Hepatocyte (in vitro differentiated cells): ENCODE measurements at regions not wholly inside any gene's neighbourhood (a gene's known extent, or its start where the extent isn't known, plus 50 kb on each side); places are given as distances from the start of the nearest gene placed in this dataset.
A peak's percentile ranks its signal among the peaks of the same experiment; 100 is the strongest.

Experiments used
- DNase-seq: peaks from one replicate; pipeline ENCODE4 v3.0.0-alpha.2; 2016; ENCODE audit warnings: low spot score
- H2AFZ ChIP-seq: fragments of 200-600 bp; sonication (generic); 2 replicates; pipeline ENCODE4 v1.6.0; 2016; ENCODE audit warnings: antibody characterized with exemption, mild to moderate bottlenecking
- H3K27ac ChIP-seq: fragments of 200-600 bp; sonication (generic); 2 replicates; pipeline ENCODE4 v1.5.1; 2016; ENCODE audit warnings: mild to moderate bottlenecking
- H3K27me3 ChIP-seq: fragments of 200-600 bp; sonication (generic); 2 replicates; pipeline ENCODE4 v1.6.1; 2016
- H3K36me3 ChIP-seq: fragments of 200-600 bp; sonication (generic); replicated peaks from 2 replicates; pipeline ENCODE4 v1.5.1; 2016; ENCODE audit warnings: low read depth; ENCODE audit not compliant: insufficient read depth
- H3K4me1 ChIP-seq: fragments of 200-600 bp; sonication (generic); 2 replicates; pipeline ENCODE4 v1.5.1; 2016; ENCODE audit warnings: mild to moderate bottlenecking, moderate library complexity; ENCODE audit not compliant: insufficient read depth
- H3K4me2 ChIP-seq: fragments of 200-600 bp; sonication (generic); 2 replicates; pipeline ENCODE4 v1.6.0; 2016
- H3K4me3 ChIP-seq: fragments of 200-600 bp; sonication (generic); 2 replicates; pipeline ENCODE4 v1.5.1; 2016; ENCODE audit warnings: mild to moderate bottlenecking
- H3K79me2 ChIP-seq: fragments of 200-600 bp; sonication (generic); 2 replicates; pipeline ENCODE4 v1.6.0; 2017; ENCODE audit warnings: mild to moderate bottlenecking
- H3K9me2 ChIP-seq: fragments of 200-600 bp; sonication (generic); replicated peaks from 2 replicates; pipeline ENCODE4 v1.6.0; 2017; ENCODE audit warnings: mild to moderate bottlenecking; ENCODE audit not compliant: insufficient read depth
- H3K9me3 ChIP-seq: fragments of 200-600 bp; sonication (generic); 2 replicates; pipeline ENCODE4 v1.5.1; 2016; ENCODE audit warnings: low read depth, mild to moderate bottlenecking
- H4K20me1 ChIP-seq: fragments of 200-600 bp; sonication (generic); 2 replicates; pipeline ENCODE4 v1.6.0; 2016; ENCODE audit warnings: mild to moderate bottlenecking; ENCODE audit not compliant: insufficient read depth, poor library complexity, severe bottlenecking
- EZH2 ChIP-seq: fragments of 200-600 bp; sonication (generic); IDR thresholded peaks from 2 replicates; pipeline ENCODE4 v1.6.1; 2016; ENCODE audit warnings: antibody characterized with exemption, mild to moderate bottlenecking, borderline replicate concordance
- EZH2phosphoT487 ChIP-seq: fragments of 200-600 bp; sonication (generic); IDR thresholded peaks from one replicate; pipeline ENCODE4 v1.6.1; 2018; ENCODE audit warnings: antibody characterized with exemption, mild to moderate bottlenecking, low read depth, moderate library complexity; ENCODE audit not compliant: unreplicated experiment, severe bottlenecking
- WGBS: methylation state at CpG from one replicate; pipeline ENCODE4 v1.1.6; 2016; ENCODE audit warnings: low lambda C conversion rate; ENCODE audit errors: missing lambda C conversion rate; 5-methylcytosine and 5-hydroxymethylcytosine counted together
- TF ChIP-seq, protein P1 (sequence below): fragments of 200-600 bp; sonication (generic); IDR thresholded peaks from 2 replicates; pipeline ENCODE4 v1.5.1; 2016; ENCODE audit warnings: antibody characterized with exemption, mild to moderate bottlenecking; ENCODE audit not compliant: poor library complexity

DNA sequence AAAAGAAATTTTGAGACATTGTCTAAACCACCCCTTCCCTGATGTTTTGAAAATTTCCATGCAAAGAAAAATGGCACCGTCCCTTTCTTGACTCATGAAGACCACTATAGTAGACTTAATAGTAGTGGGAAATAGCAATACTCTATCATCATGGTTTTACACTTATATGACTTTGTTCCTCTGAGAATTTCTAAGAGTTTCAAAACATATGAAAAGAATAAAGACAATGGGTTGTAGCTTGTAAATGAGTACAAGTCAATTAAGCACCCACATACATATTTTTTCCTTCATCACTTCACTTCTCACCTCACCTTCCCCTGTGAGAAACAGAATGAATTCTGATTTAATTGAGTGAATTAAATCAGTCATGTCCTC, 151.7 kb downstream of the LYPLAL1 start:
- no peaks in the 10 kb centered on the region for H3K36me3 ChIP-seq
- H3K4me1 ChIP-seq, result peaks cover 8% of the 10 kb centered on the region
- DNase-seq, result no peak
- H3K27me3 ChIP-seq, result no peaks in the 10 kb centered on the region
- TF ChIP-seq, protein P1, sequence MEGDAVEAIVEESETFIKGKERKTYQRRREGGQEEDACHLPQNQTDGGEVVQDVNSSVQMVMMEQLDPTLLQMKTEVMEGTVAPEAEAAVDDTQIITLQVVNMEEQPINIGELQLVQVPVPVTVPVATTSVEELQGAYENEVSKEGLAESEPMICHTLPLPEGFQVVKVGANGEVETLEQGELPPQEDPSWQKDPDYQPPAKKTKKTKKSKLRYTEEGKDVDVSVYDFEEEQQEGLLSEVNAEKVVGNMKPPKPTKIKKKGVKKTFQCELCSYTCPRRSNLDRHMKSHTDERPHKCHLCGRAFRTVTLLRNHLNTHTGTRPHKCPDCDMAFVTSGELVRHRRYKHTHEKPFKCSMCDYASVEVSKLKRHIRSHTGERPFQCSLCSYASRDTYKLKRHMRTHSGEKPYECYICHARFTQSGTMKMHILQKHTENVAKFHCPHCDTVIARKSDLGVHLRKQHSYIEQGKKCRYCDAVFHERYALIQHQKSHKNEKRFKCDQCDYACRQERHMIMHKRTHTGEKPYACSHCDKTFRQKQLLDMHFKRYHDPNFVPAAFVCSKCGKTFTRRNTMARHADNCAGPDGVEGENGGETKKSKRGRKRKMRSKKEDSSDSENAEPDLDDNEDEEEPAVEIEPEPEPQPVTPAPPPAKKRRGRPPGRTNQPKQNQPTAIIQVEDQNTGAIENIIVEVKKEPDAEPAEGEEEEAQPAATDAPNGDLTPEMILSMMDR, result no peak
- TF ChIP-seq EZH2phosphoT487 (no peak), EZH2 (no peak)
- 86% methylated on average over 1 of the region's 1 CpG for WGBS
- no peak overlapping the region for H3K4me3 ChIP-seq
- no peak overlapping the region for H2AFZ ChIP-seq
- no peaks in the 10 kb centered on the region for H3K9me2 ChIP-seq
- H3K27ac ChIP-seq, result no peak overlapping the region
- no peaks in the 10 kb centered on the region for H3K79me2 ChIP-seq
- H3K4me2 ChIP-seq, result no peak overlapping the region
- no peaks in the 10 kb centered on the region for H3K9me3 ChIP-seq
- no peaks in the 10 kb centered on the region for H4K20me1 ChIP-seq

DNA sequence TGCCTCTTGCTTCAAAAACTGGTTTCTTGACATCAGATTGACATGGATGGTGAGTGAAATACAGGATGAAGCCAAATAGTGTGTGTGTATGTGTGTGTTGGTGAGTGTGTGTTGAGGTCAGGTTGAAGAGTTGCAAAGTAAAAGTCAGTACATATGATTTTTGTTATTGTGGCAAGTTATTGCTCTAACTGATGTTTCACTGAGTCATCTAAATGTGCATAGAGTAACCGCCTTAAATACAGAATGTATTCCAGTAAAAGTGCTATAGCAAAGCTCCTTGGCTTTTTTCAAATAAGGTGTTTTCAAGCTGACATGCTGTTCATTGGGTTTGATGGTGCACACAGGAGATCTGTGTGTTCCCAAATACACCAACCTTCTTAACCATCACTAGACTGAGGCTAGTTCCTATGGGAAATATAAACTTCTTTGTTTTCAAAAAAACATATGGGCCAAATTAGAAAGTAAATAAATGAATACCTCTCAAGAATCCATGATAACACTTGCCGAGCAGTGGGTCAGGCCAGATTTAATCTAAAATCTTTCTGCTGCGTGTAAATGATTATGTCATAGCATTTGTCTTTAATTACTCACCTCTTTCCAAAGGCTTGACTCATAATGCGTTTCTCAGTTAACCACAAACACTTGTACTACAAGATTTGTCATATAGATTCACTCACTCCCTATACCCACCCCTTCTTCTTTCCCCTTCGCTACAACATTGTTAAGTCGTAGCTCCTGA, 151.1 kb downstream of the LYPLAL1 start:
- WGBS, result 53% methylated on average over 6 of the region's 6 CpGs
- H3K27me3 ChIP-seq, result no peaks in the 10 kb centered on the region
- H3K9me3 ChIP-seq, result no peaks in the 10 kb centered on the region
- H3K4me2 ChIP-seq, result no peak overlapping the region
- no peak overlapping the region for H3K4me3 ChIP-seq
- H3K9me2 ChIP-seq, result no peaks in the 10 kb centered on the region
- no peak for DNase-seq
- H3K27ac ChIP-seq, result peak overlapping the region; percentile 40
- H2AFZ ChIP-seq, result no peak overlapping the region
- no peaks in the 10 kb centered on the region for H3K36me3 ChIP-seq
- H3K79me2 ChIP-seq, result no peaks in the 10 kb centered on the region
- no peaks in the 10 kb centered on the region for H4K20me1 ChIP-seq
- H3K4me1 ChIP-seq, result peaks cover 8% of the 10 kb centered on the region
- TF ChIP-seq EZH2 (no peak), EZH2phosphoT487 (no peak)
- TF ChIP-seq, protein P1, result no peak

DNA sequence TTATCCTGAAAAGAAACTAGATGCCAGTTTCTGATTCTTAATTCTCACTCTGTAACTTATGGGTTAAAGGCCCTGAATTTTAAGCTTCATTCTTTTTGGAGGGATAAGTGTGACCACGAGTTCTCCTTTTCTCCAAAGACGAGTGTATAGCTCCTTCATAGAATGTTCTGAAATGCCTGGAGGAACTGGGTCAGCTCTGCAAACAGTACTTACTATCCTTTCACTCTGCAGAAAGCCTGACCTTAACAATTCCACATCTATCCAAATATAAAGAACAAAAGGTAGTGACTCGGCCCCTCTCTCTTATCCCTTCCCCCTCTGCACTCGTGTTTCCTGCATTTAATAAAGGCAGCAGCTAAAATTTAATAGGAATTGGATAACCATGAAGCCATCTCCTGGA, 150.5 kb downstream of the LYPLAL1 start:
- TF ChIP-seq, protein P1, result no peak
- no peak for TF ChIP-seq EZH2
- no peak for TF ChIP-seq EZH2phosphoT487
- Histone ChIP-seq H3K9me3 (no peaks in the 10 kb centered on the region), H3K4me1 (peaks cover 8% of the 10 kb centered on the region), H4K20me1 (no peaks in the 10 kb centered on the region), H3K36me3 (no peaks in the 10 kb centered on the region), H3K4me3 (no peak overlapping the region), H3K9me2 (no peaks in the 10 kb centered on the region), H3K27ac (peak overlapping the region; percentile 40), H2AFZ (no peak overlapping the region), H3K79me2 (no peaks in the 10 kb centered on the region), H3K27me3 (no peaks in the 10 kb centered on the region), H3K4me2 (no peak overlapping the region)
- WGBS, result 43% methylated on average over 4 of the region's 4 CpGs
- DNase-seq, result no peak
